Liver (tissue), 3 donors: ENCODE measurements at regions not wholly inside any gene's neighbourhood (a gene's known extent, or its start where the extent isn't known, plus 50 kb on each side); places are given as distances from the start of the nearest gene placed in this dataset.

ENCODE experiments used
- ATF3 ChIP-seq: IDR thresholded peaks from 2 replicates; pipeline ENCODE4 v1.6.1; 2016; ENCODE audit warnings: antibody characterized with exemption
- CTCF ChIP-seq: fragments of 150-350 bp; IDR thresholded peaks from 2 replicates; pipeline ENCODE4 v1.5.1; 2017; ENCODE audit warnings: improper control_type of control experiment, low read depth, low read length; ENCODE audit not compliant: missing input control
- EGR1 ChIP-seq, 2 donors: IDR thresholded peaks; 2 replicates each; pipeline ENCODE4 v1.6.1; 2016 to 2018; ENCODE audit warnings: antibody characterized with exemption in 2 of 2, low read depth in 2 of 2
- FOXA2 ChIP-seq: IDR thresholded peaks from 2 replicates; pipeline ENCODE4 v1.6.1; 2016; ENCODE audit warnings: antibody characterized with exemption
- MAX ChIP-seq: IDR thresholded peaks from 2 replicates; pipeline ENCODE4 v1.6.1; 2016; ENCODE audit warnings: antibody characterized with exemption
- NR2F2 ChIP-seq: IDR thresholded peaks from 2 replicates; pipeline ENCODE4 v1.6.1; 2016; ENCODE audit warnings: antibody characterized with exemption
- RAD21 ChIP-seq, 2 donors: IDR thresholded peaks; 2 replicates each; pipeline ENCODE4 v1.6.1; 2016; ENCODE audit warnings: antibody characterized with exemption in 2 of 2, mild to moderate bottlenecking in 2 of 2
- REST ChIP-seq: IDR thresholded peaks from 2 replicates; pipeline ENCODE4 v1.6.1; 2016; ENCODE audit warnings: antibody characterized with exemption, mild to moderate bottlenecking
- RXRA ChIP-seq, 2 donors: IDR thresholded peaks; 2 replicates each; pipeline ENCODE4 v1.6.1; 2017 to 2018; ENCODE audit warnings: antibody characterized with exemption in 2 of 2, mild to moderate bottlenecking in 1 of 2
- SP1 ChIP-seq: IDR thresholded peaks from 2 replicates; pipeline ENCODE4 v1.6.1; 2018; ENCODE audit warnings: antibody characterized with exemption, mild to moderate bottlenecking
- TAF1 ChIP-seq: conservative IDR thresholded peaks from 2 replicates; pipeline ENCODE4 v1.6.1; 2016; ENCODE audit warnings: antibody characterized with exemption, mild to moderate bottlenecking
- YY1 ChIP-seq: IDR thresholded peaks from 2 replicates; pipeline ENCODE4 v1.6.1; 2016; ENCODE audit warnings: antibody characterized with exemption, mild to moderate bottlenecking
- donor health status: healthy.
- donor health status: healthy.

- TF ChIP-seq MAX (no peak), SP1 (no peak), REST (no peak), ATF3 (no peak), RAD21 (IDR thresholded peaks at IDR 0.05) (peak; percentile 18 to 28), CTCF (no peak), YY1 (no peak), RXRA (IDR thresholded peaks at IDR 0.05) (no peak), EGR1 (IDR thresholded peaks at IDR 0.05; ENCODE audit: low read depth in 2 of 2) (no peak), NR2F2 (no peak), TAF1 (no peak), FOXA2 (no peak)
These were observed 75.0 kb upstream of the CPHXL start for GRCh38 chr16:75801307-75801706.
